Liver (tissue), 3 donors: ENCODE measurements at regions not wholly inside any gene's neighbourhood (a gene's known extent, or its start where the extent isn't known, plus 50 kb on each side); places are given as distances from the start of the nearest gene placed in this dataset.

Source experiments
- ATF3 ChIP-seq: IDR thresholded peaks from 2 replicates; pipeline ENCODE4 v1.6.1; 2016; ENCODE audit warnings: antibody characterized with exemption
- EGR1 ChIP-seq, 2 donors: IDR thresholded peaks; 2 replicates each; pipeline ENCODE4 v1.6.1; 2016 to 2018; ENCODE audit warnings: antibody characterized with exemption in 2 of 2, low read depth in 2 of 2
- GABPA ChIP-seq, 2 donors: IDR thresholded peaks in 1 of 2; conservative IDR thresholded peaks in 1 of 2; 2 replicates each; pipeline ENCODE4 v1.6.1; 2016; ENCODE audit warnings: antibody characterized with exemption in 2 of 2, mild to moderate bottlenecking in 1 of 2, moderate library complexity in 1 of 2
- JUND ChIP-seq, 2 donors: IDR thresholded peaks; 2 replicates each; pipeline ENCODE4 v1.6.1; 2016; ENCODE audit warnings: antibody characterized with exemption in 2 of 2
- MAX ChIP-seq: IDR thresholded peaks from 2 replicates; pipeline ENCODE4 v1.6.1; 2016; ENCODE audit warnings: antibody characterized with exemption
- RAD21 ChIP-seq, 2 donors: IDR thresholded peaks; 2 replicates each; pipeline ENCODE4 v1.6.1; 2016; ENCODE audit warnings: antibody characterized with exemption in 2 of 2, mild to moderate bottlenecking in 2 of 2
- REST ChIP-seq: IDR thresholded peaks from 2 replicates; pipeline ENCODE4 v1.6.1; 2016; ENCODE audit warnings: antibody characterized with exemption, mild to moderate bottlenecking
- SP1 ChIP-seq: IDR thresholded peaks from 2 replicates; pipeline ENCODE4 v1.6.1; 2018; ENCODE audit warnings: antibody characterized with exemption, mild to moderate bottlenecking
- YY1 ChIP-seq: IDR thresholded peaks from 2 replicates; pipeline ENCODE4 v1.6.1; 2016; ENCODE audit warnings: antibody characterized with exemption, mild to moderate bottlenecking
- TF ChIP-seq, protein P1 (sequence below): IDR thresholded peaks from 2 replicates; pipeline ENCODE4 v1.6.1; 2016; ENCODE audit warnings: antibody characterized with exemption
- TF ChIP-seq, protein P2 (sequence below): fragments of 150-350 bp; IDR thresholded peaks from 2 replicates; pipeline ENCODE4 v1.5.1; 2017; ENCODE audit warnings: improper control_type of control experiment, low read depth, low read length; ENCODE audit not compliant: missing input control
- donor health status: healthy.
- donor health status: healthy.

DNA sequence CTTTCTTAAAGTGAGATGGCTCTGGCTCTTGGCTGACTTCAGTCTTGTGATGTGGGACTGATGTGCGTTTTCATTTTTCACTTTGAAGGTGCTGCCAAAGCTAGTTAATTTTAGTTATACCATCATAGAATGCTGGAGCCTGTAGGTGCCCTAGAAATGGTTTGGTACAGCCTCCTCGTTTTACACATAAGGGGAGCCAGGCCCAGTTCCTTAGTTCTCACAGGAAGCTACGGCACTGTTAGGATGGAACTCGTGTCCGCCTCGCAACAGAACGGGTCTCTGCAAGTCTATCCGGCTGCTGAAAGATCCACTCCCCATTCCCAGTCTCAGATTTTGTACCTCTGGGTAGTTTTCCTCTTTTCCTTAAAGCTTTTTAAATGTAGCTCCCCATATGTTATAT is 173.2 kb upstream of the PRPS1L1 start:
- TF ChIP-seq RAD21 (IDR thresholded peaks at IDR 0.05) = no peak
- TF ChIP-seq, protein P1, sequence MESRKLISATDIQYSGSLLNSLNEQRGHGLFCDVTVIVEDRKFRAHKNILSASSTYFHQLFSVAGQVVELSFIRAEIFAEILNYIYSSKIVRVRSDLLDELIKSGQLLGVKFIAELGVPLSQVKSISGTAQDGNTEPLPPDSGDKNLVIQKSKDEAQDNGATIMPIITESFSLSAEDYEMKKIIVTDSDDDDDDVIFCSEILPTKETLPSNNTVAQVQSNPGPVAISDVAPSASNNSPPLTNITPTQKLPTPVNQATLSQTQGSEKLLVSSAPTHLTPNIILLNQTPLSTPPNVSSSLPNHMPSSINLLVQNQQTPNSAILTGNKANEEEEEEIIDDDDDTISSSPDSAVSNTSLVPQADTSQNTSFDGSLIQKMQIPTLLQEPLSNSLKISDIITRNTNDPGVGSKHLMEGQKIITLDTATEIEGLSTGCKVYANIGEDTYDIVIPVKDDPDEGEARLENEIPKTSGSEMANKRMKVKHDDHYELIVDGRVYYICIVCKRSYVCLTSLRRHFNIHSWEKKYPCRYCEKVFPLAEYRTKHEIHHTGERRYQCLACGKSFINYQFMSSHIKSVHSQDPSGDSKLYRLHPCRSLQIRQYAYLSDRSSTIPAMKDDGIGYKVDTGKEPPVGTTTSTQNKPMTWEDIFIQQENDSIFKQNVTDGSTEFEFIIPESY = no peak
- TF ChIP-seq, protein P2, sequence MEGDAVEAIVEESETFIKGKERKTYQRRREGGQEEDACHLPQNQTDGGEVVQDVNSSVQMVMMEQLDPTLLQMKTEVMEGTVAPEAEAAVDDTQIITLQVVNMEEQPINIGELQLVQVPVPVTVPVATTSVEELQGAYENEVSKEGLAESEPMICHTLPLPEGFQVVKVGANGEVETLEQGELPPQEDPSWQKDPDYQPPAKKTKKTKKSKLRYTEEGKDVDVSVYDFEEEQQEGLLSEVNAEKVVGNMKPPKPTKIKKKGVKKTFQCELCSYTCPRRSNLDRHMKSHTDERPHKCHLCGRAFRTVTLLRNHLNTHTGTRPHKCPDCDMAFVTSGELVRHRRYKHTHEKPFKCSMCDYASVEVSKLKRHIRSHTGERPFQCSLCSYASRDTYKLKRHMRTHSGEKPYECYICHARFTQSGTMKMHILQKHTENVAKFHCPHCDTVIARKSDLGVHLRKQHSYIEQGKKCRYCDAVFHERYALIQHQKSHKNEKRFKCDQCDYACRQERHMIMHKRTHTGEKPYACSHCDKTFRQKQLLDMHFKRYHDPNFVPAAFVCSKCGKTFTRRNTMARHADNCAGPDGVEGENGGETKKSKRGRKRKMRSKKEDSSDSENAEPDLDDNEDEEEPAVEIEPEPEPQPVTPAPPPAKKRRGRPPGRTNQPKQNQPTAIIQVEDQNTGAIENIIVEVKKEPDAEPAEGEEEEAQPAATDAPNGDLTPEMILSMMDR = no peak
- no peak for TF ChIP-seq JUND (IDR thresholded peaks at IDR 0.05)
- no peak for TF ChIP-seq MAX
- no peak for TF ChIP-seq GABPA (IDR thresholded peaks at IDR 0.05 in 1 of 2, conservative IDR thresholded peaks at IDR 0.05 in 1 of 2)
- TF ChIP-seq EGR1 (IDR thresholded peaks at IDR 0.05; ENCODE audit: low read depth in 2 of 2) = no peak
- no peak for TF ChIP-seq REST
- TF ChIP-seq SP1 = no peak
- TF ChIP-seq YY1 = no peak
- TF ChIP-seq ATF3 = no peak
